GM10266 (cell line): ENCODE measurements at regions not wholly inside any gene's neighbourhood (a gene's known extent, or its start where the extent isn't known, plus 50 kb on each side); places are given as distances from the start of the nearest gene placed in this dataset.

ENCODE experiments used
- DNase-seq: peaks from one replicate; pipeline ENCODE4 v3.0.0; 2012; ENCODE audit errors: extremely low spot score
- TF ChIP-seq, protein P1 (sequence below): IDR thresholded peaks from 2 replicates; pipeline ENCODE4 v1.5.1; 2012; ENCODE audit warnings: mild to moderate bottlenecking, low read depth; ENCODE audit not compliant: control insufficient read depth, insufficient read depth; ENCODE audit errors: missing control alignments

DNA sequence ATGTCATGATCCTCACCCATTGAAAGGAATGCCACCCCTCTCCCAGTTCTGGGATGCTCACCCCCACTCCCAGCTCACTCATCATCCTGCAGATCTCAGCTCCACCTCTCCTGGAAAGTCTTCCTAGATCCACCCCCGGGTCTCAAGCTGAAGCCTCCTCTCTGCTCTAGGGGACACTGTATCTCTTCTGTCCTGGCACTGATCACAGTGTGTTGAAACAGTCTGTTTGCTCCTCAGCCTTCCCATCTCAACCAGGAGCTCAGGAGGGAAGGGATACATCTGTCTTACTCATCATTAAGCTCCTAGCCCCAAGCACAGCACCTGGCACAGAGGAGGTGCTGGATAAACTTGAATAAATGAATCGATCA is 80.1 kb downstream of the MRPL14 start:
- no peak for DNase-seq
- TF ChIP-seq, protein P1, sequence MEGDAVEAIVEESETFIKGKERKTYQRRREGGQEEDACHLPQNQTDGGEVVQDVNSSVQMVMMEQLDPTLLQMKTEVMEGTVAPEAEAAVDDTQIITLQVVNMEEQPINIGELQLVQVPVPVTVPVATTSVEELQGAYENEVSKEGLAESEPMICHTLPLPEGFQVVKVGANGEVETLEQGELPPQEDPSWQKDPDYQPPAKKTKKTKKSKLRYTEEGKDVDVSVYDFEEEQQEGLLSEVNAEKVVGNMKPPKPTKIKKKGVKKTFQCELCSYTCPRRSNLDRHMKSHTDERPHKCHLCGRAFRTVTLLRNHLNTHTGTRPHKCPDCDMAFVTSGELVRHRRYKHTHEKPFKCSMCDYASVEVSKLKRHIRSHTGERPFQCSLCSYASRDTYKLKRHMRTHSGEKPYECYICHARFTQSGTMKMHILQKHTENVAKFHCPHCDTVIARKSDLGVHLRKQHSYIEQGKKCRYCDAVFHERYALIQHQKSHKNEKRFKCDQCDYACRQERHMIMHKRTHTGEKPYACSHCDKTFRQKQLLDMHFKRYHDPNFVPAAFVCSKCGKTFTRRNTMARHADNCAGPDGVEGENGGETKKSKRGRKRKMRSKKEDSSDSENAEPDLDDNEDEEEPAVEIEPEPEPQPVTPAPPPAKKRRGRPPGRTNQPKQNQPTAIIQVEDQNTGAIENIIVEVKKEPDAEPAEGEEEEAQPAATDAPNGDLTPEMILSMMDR = no peak

DNA sequence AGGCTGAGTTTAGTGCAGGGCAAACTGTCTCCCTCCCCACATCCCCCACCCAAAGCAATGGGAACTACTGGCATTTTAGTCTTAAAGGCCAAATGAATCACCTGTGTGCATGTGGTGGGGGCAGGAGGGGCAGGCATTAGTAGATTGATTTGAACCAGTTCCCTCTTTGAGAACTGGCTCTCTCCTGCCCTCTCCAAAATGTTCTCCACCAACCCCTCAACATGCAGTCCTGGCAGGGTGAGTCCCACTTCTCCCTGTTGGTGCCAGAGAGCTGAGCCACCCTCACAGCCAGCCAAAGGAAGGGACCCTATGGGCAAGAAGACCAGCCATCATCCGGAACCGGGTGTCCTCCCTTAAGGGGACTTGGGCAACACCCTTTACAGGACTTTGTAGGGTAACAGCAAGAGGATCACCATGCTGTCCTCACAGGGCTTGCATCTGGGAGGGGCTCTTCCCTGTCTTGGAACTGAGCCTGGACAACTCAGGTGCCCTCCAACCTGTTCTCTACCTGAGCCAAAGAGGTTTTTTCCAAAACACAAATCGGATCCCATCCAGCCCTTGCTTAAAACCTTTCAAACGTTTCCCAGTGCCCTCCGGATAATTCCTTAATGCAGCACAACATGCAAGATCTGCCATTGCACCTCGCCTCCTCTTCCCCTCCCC is 80.6 kb downstream of the MRPL14 start:
- no peak for DNase-seq
- TF ChIP-seq, protein P1 = no peak

DNA sequence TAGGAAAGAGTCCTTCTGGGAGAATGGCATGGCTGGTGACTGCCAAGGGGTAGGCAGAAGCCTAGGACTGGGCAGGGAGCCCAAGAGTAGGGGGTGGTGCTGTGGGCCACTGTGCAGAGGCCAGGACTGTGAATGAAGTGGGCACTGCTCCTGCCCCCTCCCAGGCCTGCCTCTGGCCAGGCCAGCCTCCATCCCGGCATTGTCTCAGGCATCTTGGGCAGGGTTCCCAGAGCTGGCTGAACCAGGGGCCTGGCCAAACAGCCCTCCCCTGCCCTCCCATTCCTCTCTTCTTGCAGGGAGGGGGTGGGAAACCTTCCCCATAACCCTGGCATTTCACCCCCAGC is 81.6 kb downstream of the MRPL14 start:
- TF ChIP-seq, protein P1 = no peak
- DNase-seq = no peak

DNA sequence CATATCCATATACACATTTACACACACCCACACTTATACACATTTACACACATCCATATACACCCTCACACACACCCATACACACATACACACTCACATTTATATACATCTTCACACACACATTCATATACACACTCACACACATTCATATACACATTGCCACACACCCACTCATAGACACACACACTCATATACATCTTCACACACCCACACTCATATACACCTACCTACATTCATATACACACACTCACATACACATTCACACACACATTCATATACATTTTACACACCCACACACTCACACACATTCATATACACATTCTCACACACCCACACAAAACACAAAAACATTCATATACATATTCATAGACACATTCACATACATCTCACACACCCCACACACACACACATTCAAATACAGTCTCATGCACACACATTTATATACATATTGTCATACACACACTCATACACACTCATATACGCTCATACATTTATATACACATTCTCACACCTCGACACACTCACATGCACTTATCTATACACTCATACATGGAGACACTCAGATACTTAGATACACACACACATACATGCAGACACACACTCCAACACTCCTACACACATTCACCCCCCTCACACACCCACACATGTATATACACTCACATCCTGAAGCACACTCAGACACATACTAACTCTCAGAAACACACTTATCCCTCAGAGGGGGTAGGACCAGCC is 82.1 kb downstream of the MRPL14 start:
- TF ChIP-seq, protein P1 = no peak
- no peak for DNase-seq

DNA sequence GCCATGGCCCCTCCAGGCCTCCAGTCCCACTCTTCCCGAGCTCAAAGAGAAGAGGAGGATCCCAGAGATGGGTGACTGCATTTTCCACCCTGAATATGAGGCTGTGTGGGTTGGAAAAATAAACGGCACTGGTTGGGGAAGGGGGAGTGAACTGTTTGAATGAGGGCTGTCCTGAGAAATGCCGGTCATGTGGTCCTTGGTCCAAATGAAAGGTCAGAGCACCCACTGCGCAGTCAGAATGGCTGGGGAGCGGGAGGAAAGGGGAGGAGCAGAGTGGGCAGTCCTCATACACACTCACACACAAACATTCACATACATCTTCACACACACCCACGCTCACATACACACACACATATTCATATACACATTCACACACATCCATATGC is 83.1 kb downstream of the MRPL14 start:
- DNase-seq = no peak
- TF ChIP-seq, protein P1 = no peak

DNA sequence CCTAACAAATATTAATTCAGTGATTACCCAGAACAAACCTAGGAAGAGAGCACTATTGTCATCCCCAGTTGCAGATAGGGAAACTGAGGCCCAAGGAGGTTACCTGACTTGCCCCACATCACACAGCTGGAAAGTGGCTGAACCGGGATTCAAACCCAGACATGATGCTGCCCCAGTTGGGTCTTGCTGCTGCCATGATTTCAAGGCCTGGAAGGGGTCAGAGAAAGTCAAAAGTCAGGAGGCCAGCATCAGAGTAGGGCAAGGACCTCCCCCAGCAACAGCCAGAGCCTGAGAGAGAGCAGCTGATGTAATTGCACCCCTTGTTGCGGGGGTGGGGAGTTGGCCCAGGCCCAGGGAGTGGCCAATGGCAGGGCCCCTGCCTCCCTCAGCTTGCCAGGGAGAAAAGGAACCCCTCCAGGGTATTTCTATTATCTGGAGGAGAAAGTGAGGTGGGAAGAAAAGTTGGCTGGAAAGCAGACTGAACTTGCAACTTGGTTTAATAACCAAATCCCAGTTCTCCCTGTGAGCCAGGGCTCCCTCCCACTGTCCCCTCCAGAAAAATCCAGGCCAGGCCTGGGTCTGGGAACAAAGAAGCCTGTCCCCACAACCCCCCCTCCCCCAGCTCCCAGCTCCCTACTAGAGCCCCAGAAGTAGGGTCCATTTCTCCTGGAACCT is 83.6 kb downstream of the MRPL14 start:
- TF ChIP-seq, protein P1 = no peak
- peak; percentile 58 for DNase-seq

DNA sequence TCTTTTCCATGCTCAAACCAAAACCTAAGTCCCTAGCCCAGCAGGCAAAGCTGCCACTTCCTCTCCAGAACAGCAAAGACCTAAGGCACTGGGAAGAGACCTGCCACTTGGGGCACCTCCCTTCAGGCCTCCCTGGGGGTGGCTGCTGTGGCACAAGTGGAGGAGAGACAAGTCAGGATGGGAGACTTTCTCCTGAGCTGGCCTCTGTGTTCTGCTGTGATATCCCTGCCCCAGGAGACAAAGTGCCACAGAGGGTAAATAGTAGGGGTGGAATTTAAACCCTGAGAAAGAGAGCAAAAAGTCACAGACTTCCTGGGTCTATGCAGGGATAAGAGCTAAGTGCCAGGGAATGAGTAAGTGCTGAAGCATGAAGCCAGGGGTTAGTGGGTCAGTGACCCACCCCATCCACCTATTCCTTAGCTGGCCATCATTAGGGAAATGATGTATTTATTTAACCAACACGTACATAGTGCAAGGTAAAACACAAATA is 84.2 kb downstream of the MRPL14 start:
- TF ChIP-seq, protein P1 = no peak

More for the DNA sequence above, 84.2 kb downstream of the MRPL14 start:
- DNase-seq = no peak
